Spleen (tissue), 7 donors: ENCODE measurements at regions not wholly inside any gene's neighbourhood (a gene's known extent, or its start where the extent isn't known, plus 50 kb on each side); places are given as distances from the start of the nearest gene placed in this dataset.

ENCODE experiments used
- CTCF ChIP-seq, 11 experiments: fragments of 200-600 bp in 7 of 11; fragments of 450-650 bp in 4 of 11; sonication (generic) in 4 of 11; IDR thresholded peaks in 8 of 11; conservative IDR thresholded peaks in 3 of 11; 1 replicate in 7 of 11; 2 replicates in 4 of 11; pipeline versions ENCODE4 v1.4.0 to v1.8.0; 2016 to 2021; ENCODE audit warnings: antibody characterized with exemption in 11 of 11, inconsistent platforms in 4 of 11, mild to moderate bottlenecking in 1 of 11
- POLR2AphosphoS5 ChIP-seq, 3 donors: sonication (generic); formaldehyde crosslinking; IDR thresholded peaks; one replicate each; pipeline ENCODE4 v1.5.1; 2017; ENCODE audit warnings: antibody characterized with exemption in 3 of 3
- donor health status: DM: no; HTN: no; CAD: no; lungs with moderate emphysema.
- donor health status: DM: no; HTN: no; CAD: no.
- donor health status: DM: no; HTN: no; CAD: no.

DNA sequence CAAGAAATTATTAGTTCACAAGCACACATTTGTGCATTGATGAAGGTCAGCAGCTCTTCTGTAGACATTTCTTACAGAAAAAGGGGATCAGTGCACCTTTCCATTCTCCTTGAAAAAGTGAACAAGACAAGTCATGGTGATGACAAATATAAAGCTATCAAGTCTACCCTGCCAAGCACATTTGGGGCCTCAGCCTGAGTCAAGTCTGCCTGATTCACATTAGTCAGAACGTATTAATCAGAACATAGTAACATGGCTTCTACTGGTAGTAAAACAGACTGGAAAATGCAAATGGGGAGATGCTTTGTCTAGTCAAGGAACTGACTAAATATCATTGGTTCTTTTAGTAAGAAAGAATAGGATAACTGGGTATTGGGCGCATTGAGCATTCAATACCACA, 2305.1 kb downstream of the PCDH7 start:
- TF ChIP-seq CTCF (IDR thresholded peaks at IDR 0.05 in 8 of 11, conservative IDR thresholded peaks at IDR 0.05 in 3 of 11): no peak
- no peak for TF ChIP-seq POLR2AphosphoS5 (IDR thresholded peaks at IDR 0.05)
